K562 (cell line): ENCODE measurements at regions not wholly inside any gene's neighbourhood (a gene's known extent, or its start where the extent isn't known, plus 50 kb on each side); places are given as distances from the start of the nearest gene placed in this dataset.

ENCODE experiments used
- ATAC-seq: fragments of 200-7000 bp; cut with Tn5 transposase; 3 replicates; pipeline ENCODE4 v1.9.1; 2020; ENCODE audit warnings: moderate library complexity
- BruUV-seq: library from RNA; stranded (reverse); fragments of 400-500 nt; replicated peaks from 2 replicates; lab custom pipeline; 2021; lab: Mats Ljungman, UMichigan
- CTCF ChIA-PET: fragments of 300-600 bp; formaldehyde crosslinking; extraction: SDS; loops from one replicate; lab custom pipeline; 2021; ENCODE audit warnings: low intra/inter-chr PET ratio; lab: Yijun Ruan, JAX
- POLR2A ChIA-PET: fragments of 300-600, 350-650 bp; sonication (Branson Sonifier 250); formaldehyde crosslinking; extraction: SDS; loops from one replicate; lab custom pipeline; 2021; ENCODE audit warnings: antibody characterized with exemption, inconsistent platforms; lab: Yijun Ruan, JAX
- DNase-seq, 4 experiments: peaks; one replicate each; pipeline versions ENCODE4 v3.0.0 to v3.0.0-alpha.2; 2011 to 2018; ENCODE audit warnings: low spot score in 3 of 4, mixed read lengths in 3 of 4; ENCODE audit errors: extremely low read depth in 1 of 4
- FAIRE-seq: peaks from 2 replicates; lab custom pipeline; 2011; peaks lifted over from hg19 to GRCh38; lab: Jason Lieb, UNC
- H2AFZ ChIP-seq: 2 replicates; pipeline ENCODE4 v1.6.0; 2011; ENCODE audit warnings: low read depth, low read length, control low read depth, inconsistent platforms
- H3K27ac ChIP-seq: fragments of 200-600 bp; 3 replicates; pipeline ENCODE4 v1.8.0; 2011; ENCODE audit warnings: low read depth, mild to moderate bottlenecking, control low read depth, inconsistent platforms, low read length, moderate library complexity, mixed read lengths; ENCODE audit errors: extremely low read depth
- H3K27me3 ChIP-seq, 2 experiments: fragments of 300-600 bp in 1 of 2; 2 replicates in 1 of 2; 3 replicates in 1 of 2; pipeline versions ENCODE4 v1.6.0 to v1.8.0; 2011; ENCODE audit warnings: inconsistent platforms in 2 of 2, low read length in 2 of 2, mild to moderate bottlenecking in 1 of 2, mixed read lengths in 1 of 2, moderate library complexity in 1 of 2; ENCODE audit not compliant: control insufficient read depth in 2 of 2, insufficient read depth in 2 of 2
- H3K36me3 ChIP-seq: fragments of 300-600 bp; 3 replicates; pipeline ENCODE4 v1.8.0; 2011; ENCODE audit warnings: mild to moderate bottlenecking, low read length, inconsistent platforms; ENCODE audit not compliant: control insufficient read depth, insufficient read depth
- H3K4me1 ChIP-seq, 2 experiments: fragments of 200-600 bp in 1 of 2; replicated peaks in 1 of 2; 2 replicates in 1 of 2; 3 replicates in 1 of 2; pipeline versions ENCODE4 v1.5.1 to v1.8.0; 2011; ENCODE audit warnings: inconsistent platforms in 2 of 2, low read length in 2 of 2, mild to moderate bottlenecking in 1 of 2, mixed read lengths in 1 of 2, moderate library complexity in 1 of 2; ENCODE audit not compliant: control insufficient read depth in 2 of 2, insufficient read depth in 2 of 2
- H3K4me2 ChIP-seq: 2 replicates; pipeline ENCODE4 v1.6.1; 2011; ENCODE audit warnings: low read length, control low read depth, inconsistent platforms, mixed read lengths; ENCODE audit not compliant: insufficient read depth
- H3K4me3 ChIP-seq: fragments of 200-600 bp; sonication (generic), shearing (Covaris generic); 2 replicates; pipeline ENCODE4 v1.5.1; 2016; ENCODE audit warnings: control low read depth, inconsistent platforms
- H3K79me2 ChIP-seq: fragments of 200-600 bp; 3 replicates; pipeline ENCODE4 v1.8.0; 2011; ENCODE audit warnings: low read length, inconsistent platforms; ENCODE audit not compliant: control insufficient read depth, insufficient read depth
- H3K9ac ChIP-seq, 2 experiments: 2 replicates each; pipeline versions ENCODE4 v1.6.0 to v1.6.1; 2011; ENCODE audit warnings: low read depth in 2 of 2, low read length in 2 of 2, control low read depth in 1 of 2, inconsistent platforms in 1 of 2, mild to moderate bottlenecking in 1 of 2, mixed read lengths in 1 of 2; ENCODE audit not compliant: insufficient read depth in 1 of 2
- H3K9me1 ChIP-seq: one replicate; pipeline ENCODE4 v1.6.0; 2011; ENCODE audit warnings: inconsistent platforms, mild to moderate bottlenecking, low read length, moderate library complexity; ENCODE audit not compliant: control insufficient read depth, insufficient read depth
- H3K9me3 ChIP-seq: replicated peaks from 2 replicates; pipeline ENCODE4 v1.5.1; 2011; ENCODE audit warnings: low read depth, low read length, inconsistent platforms; ENCODE audit not compliant: control insufficient read depth, insufficient read depth
- H4K20me1 ChIP-seq: replicated peaks from 2 replicates; pipeline ENCODE4 v1.6.1; 2011; ENCODE audit warnings: low read length, inconsistent platforms, mixed read lengths; ENCODE audit not compliant: control insufficient read depth, insufficient read depth
- ATF7 ChIP-seq: fragments of 450-650 bp; IDR thresholded peaks from 2 replicates; pipeline ENCODE4 v1.7.1; 2014; ENCODE audit warnings: mild to moderate bottlenecking, moderate library complexity
- BRF2 ChIP-seq: IDR thresholded peaks from 3 replicates; pipeline ENCODE4 v1.6.1; 2011; ENCODE audit warnings: borderline replicate concordance, mild to moderate bottlenecking; ENCODE audit not compliant: insufficient read length, insufficient read depth
- CBFA2T3 ChIP-seq: fragments of 450-650 bp; IDR thresholded peaks from 2 replicates; pipeline ENCODE4 v1.6.1; 2017
- CBFB ChIP-seq: sonication (generic); formaldehyde crosslinking; IDR thresholded peaks from 2 replicates; pipeline ENCODE4 v1.4.0; 2020; ENCODE audit warnings: mild to moderate bottlenecking, missing genetic modification reagents
- DNMT1 ChIP-seq: fragments of 450-650 bp; IDR thresholded peaks from 2 replicates; pipeline ENCODE4 v1.6.1; 2016; ENCODE audit warnings: antibody characterized with exemption, mild to moderate bottlenecking
- GABPA ChIP-seq: fragments of 200-800 bp; sonication (Bioruptor generic); conservative IDR thresholded peaks from 2 replicates; pipeline ENCODE4 v1.6.1; 2016; ENCODE audit warnings: low read depth, missing genetic modification characterization, missing compliant biosample characterization
- GTF2E2 ChIP-seq: fragments of 200-800 bp; sonication (Bioruptor generic); IDR thresholded peaks from 2 replicates; pipeline ENCODE4 v1.6.1; 2016; ENCODE audit warnings: missing genetic modification characterization, missing compliant biosample characterization
- LCOR ChIP-seq: sonication (generic); formaldehyde crosslinking; IDR thresholded peaks from 2 replicates; pipeline ENCODE4 v1.8.0; 2022; ENCODE audit warnings: mild to moderate bottlenecking, missing genetic modification reagents
- MYBL2 ChIP-seq, 2 experiments: fragments of 450-650 bp in 1 of 2; sonication (generic) in 1 of 2; formaldehyde crosslinking in 1 of 2; IDR thresholded peaks; 2 replicates each; pipeline versions ENCODE4 v1.6.1 to v1.8.1; 2017 to 2022; ENCODE audit warnings: borderline replicate concordance in 1 of 2, inconsistent platforms in 1 of 2, low read depth in 1 of 2, mild to moderate bottlenecking in 1 of 2, missing genetic modification reagents in 1 of 2, moderate library complexity in 1 of 2
- NR0B1 ChIP-seq: fragments of 450-650 bp; IDR thresholded peaks from one replicate; pipeline ENCODE4 v1.6.1; 2018; ENCODE audit warnings: mild to moderate bottlenecking, moderate library complexity; ENCODE audit not compliant: partially characterized antibody
- POLR2AphosphoS5 ChIP-seq: IDR thresholded peaks from 2 replicates; pipeline ENCODE4 v1.6.1; 2011; ENCODE audit warnings: mild to moderate bottlenecking, low read depth, low read length, moderate library complexity; ENCODE audit not compliant: control insufficient read depth, insufficient read depth
- ZNF12 ChIP-seq: sonication (generic); formaldehyde crosslinking; IDR thresholded peaks from 2 replicates; pipeline ENCODE4 v1.4.0; 2020; ENCODE audit warnings: mild to moderate bottlenecking, missing genetic modification reagents
- ZNF134 ChIP-seq: fragments of 250-450 bp; sonication (Bioruptor Pico); conservative IDR thresholded peaks from 2 replicates; pipeline ENCODE4 v1.4.0; 2020
- ZNF280B ChIP-seq: fragments of 250-450 bp; sonication (Bioruptor Pico); IDR thresholded peaks from 2 replicates; pipeline ENCODE4 v1.5.1; 2021; ENCODE audit warnings: mild to moderate bottlenecking
- ZNF511 ChIP-seq: sonication (generic); formaldehyde crosslinking; IDR thresholded peaks from 2 replicates; pipeline ENCODE4 v1.8.0; 2022; ENCODE audit warnings: mild to moderate bottlenecking, missing genetic modification reagents
- ZNF586 ChIP-seq: fragments of 450-650 bp; formaldehyde crosslinking; conservative IDR thresholded peaks from 2 replicates; pipeline ENCODE4 v1.4.0; 2020; ENCODE audit warnings: mild to moderate bottlenecking, moderate library complexity
- WGBS: fragments of 100-300 bp; shearing (Covaris generic); methylation state at CpG from one replicate; pipeline ENCODE4 v1.1.6; 2016; ENCODE audit warnings: low coverage, mixed read lengths; ENCODE audit not compliant: insufficient coverage; ENCODE audit errors: missing lambda C conversion rate; 5-methylcytosine and 5-hydroxymethylcytosine counted together
- in situ Hi-C: fragments of 300-500 bp; cut with MboI; formaldehyde crosslinking; loops from 4 replicates; pipeline ENCODE4 v1.15.0; 2018; ENCODE audit warnings: inconsistent platforms, mixed read lengths
- intact Hi-C: fragments of 100-400 bp; cut with micrococcal nuclease; formaldehyde crosslinking; loops from 2 replicates; pipeline ENCODE4 v1.14.2; 2022
- TF ChIP-seq, protein P1 (sequence below): fragments of 250-450 bp; sonication (Bioruptor Pico); IDR thresholded peaks from 2 replicates; pipeline ENCODE4 v1.8.0; 2022; ENCODE audit warnings: moderate library complexity, mild to moderate bottlenecking, inconsistent platforms

DNA sequence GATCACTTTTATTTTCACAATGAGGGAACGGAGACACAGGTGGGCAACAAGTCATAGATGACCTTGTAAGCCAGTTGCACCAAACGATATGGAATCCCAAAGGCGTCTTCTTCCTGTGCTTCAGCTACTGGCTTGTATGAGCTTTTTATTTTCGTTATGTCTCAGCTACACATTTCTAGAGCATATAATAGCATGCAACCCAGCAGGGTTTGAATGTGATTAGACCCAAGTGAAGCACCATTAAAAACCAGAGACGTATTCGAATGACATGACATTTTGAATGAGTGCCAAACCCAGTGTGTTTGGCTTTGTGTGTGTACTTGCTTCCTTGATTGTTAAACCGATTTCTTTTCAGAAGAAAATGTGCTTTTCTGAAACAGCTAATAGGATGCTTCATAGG lies 963.2 kb upstream of the CELF2 start (continued):
- TF ChIP-seq BRF2 (no peak), ZNF134 (no peak), ZNF12 (no peak), CBFA2T3 (no peak), MYBL2 (IDR thresholded peaks at IDR 0.05; ENCODE audit: low read depth) (no peak), MYBL2 (CRISPR knock-in tag; IDR thresholded peaks at IDR 0.05; ENCODE audit: borderline replicate concordance) (no peak), ZNF586 (no peak)

DNA sequence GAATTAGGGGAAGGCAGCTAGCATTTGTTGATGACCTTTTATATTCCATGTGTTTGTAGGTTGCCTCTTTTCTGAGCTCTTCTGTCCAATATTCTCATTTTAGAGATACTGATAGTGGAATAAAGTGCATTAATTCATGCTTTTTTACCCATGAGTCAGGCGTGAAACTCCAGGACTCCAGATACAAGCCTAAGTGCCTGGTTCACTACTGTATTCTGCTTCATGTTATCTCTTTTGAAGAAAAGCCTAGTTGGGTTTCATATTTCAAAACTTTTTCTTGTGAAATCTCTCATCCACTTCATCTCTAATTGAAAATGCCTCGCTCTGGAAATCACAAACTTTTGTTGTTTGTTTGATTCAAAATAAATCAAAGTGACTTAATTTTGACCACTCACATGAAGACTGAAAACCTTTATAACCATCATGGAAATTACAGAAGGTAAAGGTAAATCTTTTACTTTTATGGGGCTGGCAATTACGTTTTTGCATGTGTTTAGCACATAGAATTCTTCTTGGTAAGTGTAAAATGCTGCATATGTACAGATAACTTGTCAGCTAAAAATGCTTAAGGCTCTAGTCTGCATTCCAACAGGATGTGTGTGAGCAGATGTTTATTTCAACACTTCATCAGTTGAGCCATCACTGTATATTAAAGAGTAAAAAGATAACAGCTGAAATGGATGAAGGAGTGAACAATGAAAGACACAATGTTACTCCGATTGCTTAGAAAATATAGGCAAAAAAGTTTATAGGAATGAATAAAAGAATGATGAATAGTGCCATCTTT lies 961.8 kb upstream of the CELF2 start:
- Histone ChIP-seq H3K4me1 (no peaks in the 10 kb centered on the region), H4K20me1 (no peaks in the 10 kb centered on the region), H3K27ac (no peak overlapping the region), H3K4me3 (no peak overlapping the region), H3K4me2 (no peak overlapping the region), H3K36me3 (no peaks in the 10 kb centered on the region), H3K9me3 (no peaks in the 10 kb centered on the region; the same call in 1 of the 2 replicates), H3K9me1 (no peaks in the 10 kb centered on the region), H3K79me2 (no peaks in the 10 kb centered on the region), H2AFZ (no peak overlapping the region), H3K27me3 (no peaks in the 10 kb centered on the region), H3K9ac (no peak overlapping the region)
- no peak for DNase-seq
- CTCF ChIA-PET, result no interaction called here
- POLR2A ChIA-PET, result no interaction called here
- no TSS peak for BruUV-seq
- in situ Hi-C loops, result no loop called here
- intact Hi-C loops, result no loop called here
- 0% methylated on average over 4 of the region's 4 CpGs for WGBS
- FAIRE-seq, result no peak
- no peak for ATAC-seq
- TF ChIP-seq POLR2AphosphoS5 (no peak), ZNF280B (CRISPR knock-in tag) (no peak), CBFB (CRISPR knock-in tag) (no peak), GTF2E2 (tag) (no peak), NR0B1 (no peak), GABPA (tag) (no peak), ZNF511 (no peak), ATF7 (no peak), DNMT1 (no peak), LCOR (no peak)
- TF ChIP-seq, protein P1, sequence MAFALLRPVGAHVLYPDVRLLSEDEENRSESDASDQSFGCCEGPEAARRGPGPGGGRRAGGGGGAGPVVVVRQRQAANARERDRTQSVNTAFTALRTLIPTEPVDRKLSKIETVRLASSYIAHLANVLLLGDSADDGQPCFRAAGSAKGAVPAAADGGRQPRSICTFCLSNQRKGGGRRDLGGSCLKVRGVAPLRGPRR (CRISPR knock-in tag), result no peak
